Stimulated activated CD8-positive, alpha-beta memory T cell treated with anti-CD3 and anti-CD28 coated beads, Interleukin-4, amount 100 ng/mL, for 4 hours (primary cell): ENCODE measurements at regions not wholly inside any gene's neighbourhood (a gene's known extent, or its start where the extent isn't known, plus 50 kb on each side); places are given as distances from the start of the nearest gene placed in this dataset.
"Not testable (repeated sequence)": the region's sequence is repeated elsewhere in the genome, so short reads cannot be mapped to it uniquely, and the experiment has no call there.

Experiments
- DNase-seq, 2 donors: peaks; one replicate each; pipeline ENCODE4 v3.0.0-alpha.2; 2020; ENCODE audit warnings: low read depth in 2 of 2, low spot score in 1 of 2

DNA sequence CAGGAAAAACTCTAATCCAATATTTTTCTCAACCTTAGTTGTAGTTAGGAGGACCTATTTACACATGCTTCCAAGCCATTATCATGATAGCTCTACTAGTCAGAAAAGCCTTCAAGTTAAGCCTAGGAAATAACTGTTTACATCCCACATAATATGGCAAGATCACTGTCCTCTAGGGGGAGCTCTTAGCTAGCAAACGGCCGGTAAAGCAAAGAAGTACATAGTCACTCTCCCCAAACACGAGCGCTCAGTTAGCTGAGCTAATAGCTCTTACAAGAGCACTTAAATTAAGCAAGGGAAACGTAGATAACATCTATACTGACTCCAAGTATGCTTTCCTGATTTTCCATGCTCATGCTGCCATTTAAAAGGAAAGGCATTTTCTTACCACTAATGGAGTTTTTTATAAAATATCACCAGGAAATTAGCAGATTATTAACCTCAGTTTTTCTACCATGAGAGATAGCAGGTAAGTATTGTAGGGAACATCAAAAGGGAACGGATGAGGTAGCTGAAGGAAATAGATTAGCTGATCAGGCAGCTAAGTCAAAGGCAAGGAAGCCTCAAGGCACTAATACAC, 100.6 kb upstream of the PABPC3 start:
- DNase-seq: peak; percentile 4 to 20

- no peak for DNase-seq
Observed at GRCh38 chr13:24997367-24997967, 98.5 kb upstream of the PABPC3 start.

- no peak for DNase-seq
Observed at GRCh38 chr13:24998433-24998832, 97.5 kb upstream of the PABPC3 start.

DNA sequence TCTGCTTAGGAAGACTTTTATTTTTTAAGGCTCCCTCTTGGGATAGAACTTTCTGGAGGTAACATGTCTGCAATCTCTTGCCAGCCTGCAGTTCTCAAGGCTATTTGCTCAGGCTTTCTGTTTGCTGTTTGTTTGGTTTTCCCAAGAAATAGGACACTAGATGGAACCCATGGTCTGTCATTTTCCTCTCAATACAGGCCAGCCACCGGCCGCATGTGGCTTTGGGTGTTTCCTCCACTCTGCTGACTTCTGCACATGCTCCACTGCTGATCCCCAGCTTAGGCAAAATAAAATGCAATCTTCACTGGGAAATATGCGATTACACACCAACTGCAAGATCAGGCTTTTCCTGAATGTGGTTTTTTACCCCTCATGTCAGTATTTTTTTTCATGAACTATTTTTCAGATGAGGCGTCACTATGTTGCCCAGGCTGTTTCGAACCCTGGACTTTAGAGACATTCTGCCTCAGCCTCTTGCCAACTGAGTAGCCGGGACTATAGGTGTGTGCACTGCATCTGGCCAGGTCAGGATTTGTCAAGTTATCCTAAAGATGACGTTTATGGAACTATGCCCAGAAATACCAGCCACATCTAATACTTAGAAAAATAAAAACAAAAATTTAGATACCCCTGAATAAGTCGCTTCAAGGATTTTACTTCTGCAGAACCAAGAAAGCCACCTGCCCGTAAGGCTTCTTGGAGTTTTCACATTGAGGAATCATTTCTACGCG, 94.3 kb upstream of the PABPC3 start:
- DNase-seq: no peak

GRCh38 chr13:25002311-25002710, 93.6 kb upstream of the PABPC3 start:
- DNase-seq: not testable (repeated sequence)

GRCh38 chr13:25004489-25004888, 91.4 kb upstream of the PABPC3 start:
- not testable (repeated sequence) for DNase-seq

DNA sequence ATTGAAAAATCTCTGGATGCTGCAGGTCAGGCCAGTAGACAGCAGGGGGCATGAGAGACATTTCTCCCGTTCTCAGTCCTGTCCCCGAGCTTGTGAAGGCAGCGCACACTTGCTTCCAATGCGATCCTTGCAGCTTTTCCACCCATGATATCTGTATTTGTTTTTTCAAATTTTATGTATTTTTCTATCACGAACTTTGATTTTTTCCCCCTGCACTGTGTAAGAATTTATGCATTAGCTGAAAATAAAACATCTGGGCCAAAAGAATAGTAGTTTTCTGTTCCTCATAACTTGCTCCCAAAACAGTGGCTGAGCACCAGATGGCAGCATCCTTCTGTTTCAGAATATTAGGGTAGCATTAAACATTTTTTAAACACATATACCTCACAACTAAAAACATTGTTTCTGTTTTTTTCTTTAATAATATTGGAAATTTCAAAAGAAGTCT, 90.9 kb upstream of the PABPC3 start:
- DNase-seq: not testable (repeated sequence)

DNA sequence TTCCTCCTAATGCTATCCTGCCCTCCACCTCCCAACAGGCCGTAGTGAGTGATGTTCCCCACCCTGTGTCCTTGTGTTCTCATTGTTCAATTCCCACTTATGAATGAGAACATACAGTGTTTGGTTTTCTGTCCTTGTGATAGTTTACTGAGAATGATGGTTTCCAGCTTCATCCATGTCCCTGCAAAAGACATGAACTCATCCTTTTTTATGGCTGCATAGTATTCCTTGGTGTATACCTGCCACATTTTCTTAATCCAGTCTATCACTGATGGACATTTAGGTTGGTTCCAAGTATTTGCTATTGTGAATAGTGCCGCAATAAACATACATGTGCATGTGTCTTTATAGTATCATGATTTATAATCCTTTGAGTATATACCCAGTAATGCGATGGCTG, 88.5 kb upstream of the PABPC3 start:
- not testable (repeated sequence) for DNase-seq

- not testable (repeated sequence) for DNase-seq
Observed at GRCh38 chr13:25014398-25014973, 81.5 kb upstream of the PABPC3 start.

DNA sequence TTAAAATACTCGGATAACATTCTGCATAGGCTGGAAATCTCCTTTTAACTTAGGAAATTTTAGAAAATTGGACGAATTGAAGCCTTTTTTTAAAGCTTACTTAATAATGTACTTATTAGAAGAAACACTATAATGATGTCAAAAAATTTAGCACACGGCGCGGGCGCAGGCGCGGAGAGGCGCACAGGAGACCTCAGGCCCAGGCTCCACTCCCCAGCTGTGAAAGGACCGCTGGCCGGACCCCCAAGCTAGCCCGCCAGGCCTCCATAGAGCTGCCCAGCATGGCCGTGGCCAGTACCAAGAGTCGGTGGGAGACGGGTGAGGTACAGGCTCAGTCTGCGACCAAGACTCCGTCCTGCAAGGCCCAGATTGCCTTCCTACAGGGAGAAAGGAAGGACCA, 78.8 kb upstream of the PABPC3 start:
- DNase-seq: not testable (repeated sequence)

GRCh38 chr13:25017808-25018728, 77.9 kb upstream of the PABPC3 start:
- DNase-seq: not testable (repeated sequence)

- no peak for DNase-seq
Observed at GRCh38 chr13:25018729-25019115, 77.2 kb upstream of the PABPC3 start.

DNA sequence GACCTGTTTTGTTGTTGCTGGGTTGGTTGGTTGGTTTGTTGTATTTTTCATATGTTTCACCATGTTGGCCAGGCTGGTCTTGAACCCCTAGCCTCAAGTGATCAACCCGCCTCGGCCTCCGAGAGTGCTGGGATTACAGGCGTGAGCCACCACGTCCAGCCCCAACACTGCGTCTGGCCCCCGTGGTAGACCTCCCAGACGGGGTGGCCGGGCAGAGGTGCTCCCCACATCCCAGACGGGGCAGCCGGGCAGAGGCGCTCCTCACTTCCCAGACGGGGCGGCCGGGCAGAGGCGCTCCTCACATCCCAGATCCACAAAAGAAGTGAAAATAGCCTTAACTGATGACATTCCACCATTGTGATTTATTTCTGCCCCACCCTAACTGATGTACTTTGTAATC, 76.2 kb upstream of the PABPC3 start:
- DNase-seq: not testable (repeated sequence)

DNA sequence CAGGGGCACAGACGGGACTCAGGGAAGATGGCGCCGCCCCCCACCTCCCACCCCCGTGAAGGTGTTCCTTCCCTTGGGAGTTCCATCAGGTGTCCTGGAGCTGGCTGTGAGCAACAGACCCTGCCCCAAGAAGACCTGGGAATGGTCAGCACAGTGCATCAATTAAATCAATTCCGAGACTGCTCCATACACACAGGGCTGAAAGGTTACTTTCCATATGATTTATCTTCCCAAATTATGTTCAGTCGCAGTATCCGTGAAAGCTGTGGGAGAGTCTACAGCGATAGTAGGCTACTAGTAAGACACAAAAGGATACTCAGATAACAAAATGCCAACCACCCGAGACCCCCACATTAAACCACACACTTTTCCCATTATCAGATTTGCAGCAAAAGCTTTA, 71.8 kb upstream of the PABPC3 start:
- DNase-seq: no peak

GRCh38 chr13:25032160-25032559, 63.8 kb upstream of the PABPC3 start:
- no peak for DNase-seq

GRCh38 chr13:25034173-25034572, 61.8 kb upstream of the PABPC3 start:
- no peak for DNase-seq

GRCh38 chr13:25037057-25037813, 58.7 kb upstream of the PABPC3 start:
- peak in 1 of 2 donors; percentile 11 for DNase-seq

DNA sequence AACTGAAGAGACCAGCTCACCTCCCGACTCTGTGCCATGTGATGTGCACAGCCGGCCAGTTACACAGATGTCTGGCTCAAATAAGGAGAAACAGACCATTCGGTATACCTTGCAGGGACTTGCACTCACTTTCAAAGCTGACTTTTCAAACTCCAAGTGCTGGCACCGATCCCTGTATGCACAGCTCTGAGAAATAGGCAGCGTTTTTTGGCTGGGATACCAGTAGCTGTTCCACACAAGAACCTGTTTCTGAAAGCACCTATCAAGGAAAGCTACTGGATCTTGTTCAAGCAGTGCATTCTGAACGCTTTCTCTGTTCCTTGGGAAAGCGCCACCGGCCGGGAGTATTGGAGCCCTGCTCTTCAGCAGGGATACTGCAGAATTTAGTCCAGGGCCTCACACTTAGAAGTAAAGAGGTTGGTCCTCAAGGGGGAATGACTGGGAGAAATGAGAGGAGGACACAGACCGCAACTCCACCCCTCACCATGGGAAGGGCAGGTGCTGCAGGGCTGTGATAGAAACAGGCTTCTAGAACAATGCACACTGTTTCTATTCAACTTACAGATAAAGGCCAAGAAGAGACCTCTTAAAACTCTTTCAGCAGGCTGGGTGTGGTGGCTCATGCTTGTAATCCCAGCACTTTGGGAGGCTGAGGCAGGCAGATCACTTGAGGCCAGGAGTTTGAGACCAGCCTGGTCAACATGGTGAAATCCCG, 53.6 kb upstream of the PABPC3 start:
- no peak for DNase-seq

DNA sequence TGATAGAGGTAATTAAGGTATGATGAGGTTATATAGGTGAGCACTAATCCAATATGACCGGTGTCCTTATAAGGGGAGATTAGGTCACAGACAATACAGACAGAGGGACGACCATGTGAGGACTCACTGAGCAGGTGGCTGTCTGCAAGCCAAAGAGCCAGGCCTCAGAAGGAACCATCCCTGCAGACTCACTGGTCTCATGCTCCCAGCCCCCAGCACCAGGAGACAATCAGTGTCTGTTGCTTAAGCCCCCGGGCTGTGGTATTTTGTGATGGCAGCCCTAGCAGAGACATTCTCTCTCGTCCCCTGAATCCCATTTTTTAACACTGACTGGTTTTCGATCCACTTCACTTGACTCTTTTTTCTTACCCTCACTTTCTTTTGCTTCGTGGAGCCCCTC, 51.9 kb upstream of the PABPC3 start:
- no peak for DNase-seq
